ENCODE measurements at regions not wholly inside any gene's neighbourhood (a gene's known extent, or its start where the extent isn't known, plus 50 kb on each side); places are given as distances from the start of the nearest gene placed in this dataset.

GRCh38 chr11:104637662-104638170 is 260.5 kb downstream of the CASP12 start:
- TF ChIP-seq POLR2A (IDR thresholded peaks at IDR 0.05; ENCODE audit: extremely low read depth, insufficient read length): no peak
- TF ChIP-seq CTCF (IDR thresholded peaks at IDR 0.05; ENCODE audit: low read depth, low read length): no peak
- no peak for TF ChIP-seq MAX (IDR thresholded peaks at IDR 0.05; ENCODE audit: low read depth, low read length)
- TF ChIP-seq MYC (IDR thresholded peaks at IDR 0.05; ENCODE audit: low read depth, low read length): no peak
